Stimulated activated CD8-positive, alpha-beta memory T cell treated with anti-CD3 and anti-CD28 coated beads, Interleukin-4, amount 100 ng/mL, for 48 hours (primary cell): ENCODE measurements at regions not wholly inside any gene's neighbourhood (a gene's known extent, or its start where the extent isn't known, plus 50 kb on each side); places are given as distances from the start of the nearest gene placed in this dataset.

ENCODE experiments used
- DNase-seq: peaks from one replicate; pipeline ENCODE4 v3.0.0-alpha.2; 2020

GRCh38 chr21:25115021-25115420 is 492.3 kb downstream of the MRPL39 start:
- DNase-seq: no peak

- DNase-seq: no peak
These were observed 499.6 kb downstream of the MRPL39 start for GRCh38 chr21:25107708-25108107.

- DNase-seq: no peak
These were observed 503.6 kb downstream of the MRPL39 start for GRCh38 chr21:25103500-25104207.

GRCh38 chr21:25097648-25098047 is 509.6 kb downstream of the MRPL39 start:
- DNase-seq: no peak

- no peak for DNase-seq
These were observed 512.6 kb downstream of the MRPL39 start for GRCh38 chr21:25094695-25095094.

- DNase-seq: no peak
These were observed 514.8 kb downstream of the MRPL39 start for GRCh38 chr21:25092441-25093011.

GRCh38 chr21:25081096-25081495 is 526.2 kb downstream of the MRPL39 start:
- no peak for DNase-seq

- no peak for DNase-seq
These were observed 526.6 kb downstream of the MRPL39 start for GRCh38 chr21:25080661-25081060.

GRCh38 chr21:25080141-25080540 is 527.1 kb downstream of the MRPL39 start:
- DNase-seq: no peak

GRCh38 chr21:25079053-25079452 is 528.2 kb downstream of the MRPL39 start:
- no peak for DNase-seq

GRCh38 chr21:25062061-25062460 is 545.2 kb downstream of the MRPL39 start:
- no peak for DNase-seq

GRCh38 chr21:25054689-25055088 is 552.6 kb downstream of the MRPL39 start:
- DNase-seq: no peak

- DNase-seq: no peak
These were observed 567.6 kb downstream of the MRPL39 start for GRCh38 chr21:25039461-25040380.

- DNase-seq: no peak
These were observed 570.5 kb downstream of the MRPL39 start for GRCh38 chr21:25036775-25037174.

GRCh38 chr21:25031750-25032149 is 575.5 kb downstream of the MRPL39 start:
- DNase-seq: no peak

GRCh38 chr21:25029580-25029979 is 577.7 kb downstream of the MRPL39 start:
- no peak for DNase-seq

- no peak for DNase-seq
These were observed 581.7 kb downstream of the MRPL39 start for GRCh38 chr21:25025596-25025995.

GRCh38 chr21:25024639-25025038 is 582.6 kb downstream of the MRPL39 start:
- DNase-seq: no peak

- DNase-seq: no peak
These were observed 601.9 kb downstream of the MRPL39 start for GRCh38 chr21:25005388-25005787.

- no peak for DNase-seq
These were observed 604.6 kb downstream of the MRPL39 start for GRCh38 chr21:25002676-25003075.

- no peak for DNase-seq
These were observed 612.1 kb downstream of the MRPL39 start for GRCh38 chr21:24995216-24995615.

GRCh38 chr21:24994717-24995116 is 612.6 kb downstream of the MRPL39 start:
- DNase-seq: no peak

- no peak for DNase-seq
These were observed 617.8 kb downstream of the MRPL39 start for GRCh38 chr21:24989516-24989915.

- no peak for DNase-seq
These were observed 618.3 kb downstream of the MRPL39 start for GRCh38 chr21:24988941-24989340.
